ENCODE measurements at regions not wholly inside any gene's neighbourhood (a gene's known extent, or its start where the extent isn't known, plus 50 kb on each side); places are given as distances from the start of the nearest gene placed in this dataset.
"Not testable (repeated sequence)": the region's sequence is repeated elsewhere in the genome, so short reads cannot be mapped to it uniquely, and the experiment has no call there.

GRCh38 chr14:105748204-105748578 lies 221.8 kb downstream of the TMEM121 start:
- Histone ChIP-seq H3K4me3 (ENCODE audit: low read length) (no peak overlapping the region), H2AFZ (ENCODE audit: low read length) (no peak overlapping the region), H3K9me2 (replicated peaks; ENCODE audit: low read length) (no peaks in the 10 kb centered on the region), H3K4me1 (ENCODE audit: insufficient read depth, low read length) (no peaks in the 10 kb centered on the region), H3K9me3 (ENCODE audit: low read length) (no peaks in the 10 kb centered on the region), H3K79me2 (ENCODE audit: low read length) (no peaks in the 10 kb centered on the region), H3K27ac (ENCODE audit: low read length) (no peak overlapping the region), H3K36me3 (ENCODE audit: low read depth, low read length) (no peaks in the 10 kb centered on the region), H3K9ac (ENCODE audit: low read length) (no peak overlapping the region), H3K27me3 (ENCODE audit: low read length) (no peaks in the 10 kb centered on the region), H4K20me1 (ENCODE audit: low read length) (no peaks in the 10 kb centered on the region), H3F3A (ENCODE audit: low read length, unreplicated experiment) (no peaks in the 10 kb centered on the region), H3K4me2 (ENCODE audit: low read length) (no peak overlapping the region)
- ChIA-PET CTCF (no interaction called here), POLR2A (ENCODE audit: unreplicated experiment) (no interaction called here)
- intact Hi-C loops (cut with micrococcal nuclease): no loop called here
- no peak for ATAC-seq
- no TSS peak for BruUV-seq (replicated peaks)
- TF ChIP-seq EZH2phosphoT487 (IDR thresholded peaks at IDR 0.05; ENCODE audit: borderline replicate concordance, low read length) (no peak), EZH2 (IDR thresholded peaks at IDR 0.05; ENCODE audit: low read length, unreplicated experiment) (no peak), CTCF (conservative IDR thresholded peaks at IDR 0.05; ENCODE audit: low read depth, low read length) (no peak)
- peak; percentile 55 for DNase-seq

GRCh38 chr14:105748710-105749109 lies 222.3 kb downstream of the TMEM121 start:
- BruUV-seq (replicated peaks); H3K9me2 ChIP-seq (replicated peaks; ENCODE audit: low read length); H3K9ac ChIP-seq (ENCODE audit: low read length); H2AFZ ChIP-seq (ENCODE audit: low read length); H3K9me3 ChIP-seq (ENCODE audit: low read length); H3K36me3 ChIP-seq (ENCODE audit: low read depth, low read length); H3K4me2 ChIP-seq (ENCODE audit: low read length); H3K4me3 ChIP-seq (ENCODE audit: low read length); H3K79me2 ChIP-seq (ENCODE audit: low read length); CTCF ChIA-PET; H3K27me3 ChIP-seq (ENCODE audit: low read length); DNase-seq; POLR2A ChIA-PET (ENCODE audit: unreplicated experiment); intact Hi-C loops (cut with micrococcal nuclease); ATAC-seq; H3K4me1 ChIP-seq (ENCODE audit: insufficient read depth, low read length); H3K27ac ChIP-seq (ENCODE audit: low read length); H4K20me1 ChIP-seq (ENCODE audit: low read length); H3F3A ChIP-seq (ENCODE audit: low read length, unreplicated experiment): not testable (repeated sequence)

- ATAC-seq; H3K4me3 ChIP-seq (ENCODE audit: low read length); H2AFZ ChIP-seq (ENCODE audit: low read length); H3K4me1 ChIP-seq (ENCODE audit: insufficient read depth, low read length); H4K20me1 ChIP-seq (ENCODE audit: low read length); H3K79me2 ChIP-seq (ENCODE audit: low read length); CTCF ChIA-PET; H3K9ac ChIP-seq (ENCODE audit: low read length); H3K36me3 ChIP-seq (ENCODE audit: low read depth, low read length); POLR2A ChIA-PET (ENCODE audit: unreplicated experiment); DNase-seq; intact Hi-C loops (cut with micrococcal nuclease); H3K9me2 ChIP-seq (replicated peaks; ENCODE audit: low read length); H3K9me3 ChIP-seq (ENCODE audit: low read length); H3K27me3 ChIP-seq (ENCODE audit: low read length); H3F3A ChIP-seq (ENCODE audit: low read length, unreplicated experiment); BruUV-seq (replicated peaks); H3K27ac ChIP-seq (ENCODE audit: low read length); H3K4me2 ChIP-seq (ENCODE audit: low read length): not testable (repeated sequence)
Measured at GRCh38 chr14:105749870-105750541, 223.6 kb downstream of the TMEM121 start.

GRCh38 chr14:105751291-105751751 lies 224.9 kb downstream of the TMEM121 start:
- H4K20me1 ChIP-seq (ENCODE audit: low read length); H3K4me3 ChIP-seq (ENCODE audit: low read length); H3K4me2 ChIP-seq (ENCODE audit: low read length); H3K9me2 ChIP-seq (replicated peaks; ENCODE audit: low read length); BruUV-seq (replicated peaks); H3K9me3 ChIP-seq (ENCODE audit: low read length); POLR2A ChIA-PET (ENCODE audit: unreplicated experiment); H3K79me2 ChIP-seq (ENCODE audit: low read length); H3K4me1 ChIP-seq (ENCODE audit: insufficient read depth, low read length); H3K27ac ChIP-seq (ENCODE audit: low read length); CTCF ChIA-PET; ATAC-seq; H3K9ac ChIP-seq (ENCODE audit: low read length); intact Hi-C loops (cut with micrococcal nuclease); H2AFZ ChIP-seq (ENCODE audit: low read length); DNase-seq; H3K27me3 ChIP-seq (ENCODE audit: low read length); H3K36me3 ChIP-seq (ENCODE audit: low read depth, low read length); H3F3A ChIP-seq (ENCODE audit: low read length, unreplicated experiment): not testable (repeated sequence)

- DNase-seq; BruUV-seq (replicated peaks); H3K4me1 ChIP-seq (ENCODE audit: insufficient read depth, low read length); H3K4me3 ChIP-seq (ENCODE audit: low read length); H2AFZ ChIP-seq (ENCODE audit: low read length); H3K36me3 ChIP-seq (ENCODE audit: low read depth, low read length); CTCF ChIA-PET; H3K27ac ChIP-seq (ENCODE audit: low read length); H4K20me1 ChIP-seq (ENCODE audit: low read length); H3K79me2 ChIP-seq (ENCODE audit: low read length); H3K4me2 ChIP-seq (ENCODE audit: low read length); POLR2A ChIA-PET (ENCODE audit: unreplicated experiment); H3K9ac ChIP-seq (ENCODE audit: low read length); H3K27me3 ChIP-seq (ENCODE audit: low read length); H3K9me3 ChIP-seq (ENCODE audit: low read length); H3F3A ChIP-seq (ENCODE audit: low read length, unreplicated experiment); ATAC-seq; intact Hi-C loops (cut with micrococcal nuclease); H3K9me2 ChIP-seq (replicated peaks; ENCODE audit: low read length): not testable (repeated sequence)
Measured at GRCh38 chr14:105752420-105752819, 226.0 kb downstream of the TMEM121 start.
